ENCODE measurements at regions not wholly inside any gene's neighbourhood (a gene's known extent, or its start where the extent isn't known, plus 50 kb on each side); places are given as distances from the start of the nearest gene placed in this dataset.

DNA sequence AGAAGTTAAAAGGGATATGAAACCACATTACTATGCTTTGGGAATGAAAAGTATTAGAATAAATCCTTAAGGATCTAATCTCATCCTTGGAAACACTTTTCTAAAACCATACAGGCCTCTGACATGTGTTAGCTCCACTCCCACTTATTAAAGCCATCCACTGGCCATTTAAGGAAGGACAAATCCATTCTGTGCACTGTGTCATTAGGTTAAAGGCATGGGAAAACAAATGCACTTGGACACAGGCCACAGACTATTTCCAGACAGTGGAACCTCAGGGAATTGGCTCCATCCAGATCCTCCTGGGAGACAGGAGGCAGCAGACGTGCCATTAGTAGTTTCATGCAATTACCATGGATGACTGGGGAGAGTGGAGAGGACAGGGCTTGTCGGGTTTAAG, 454.9 kb downstream of the ENC1 start:
- TF ChIP-seq, protein P1, sequence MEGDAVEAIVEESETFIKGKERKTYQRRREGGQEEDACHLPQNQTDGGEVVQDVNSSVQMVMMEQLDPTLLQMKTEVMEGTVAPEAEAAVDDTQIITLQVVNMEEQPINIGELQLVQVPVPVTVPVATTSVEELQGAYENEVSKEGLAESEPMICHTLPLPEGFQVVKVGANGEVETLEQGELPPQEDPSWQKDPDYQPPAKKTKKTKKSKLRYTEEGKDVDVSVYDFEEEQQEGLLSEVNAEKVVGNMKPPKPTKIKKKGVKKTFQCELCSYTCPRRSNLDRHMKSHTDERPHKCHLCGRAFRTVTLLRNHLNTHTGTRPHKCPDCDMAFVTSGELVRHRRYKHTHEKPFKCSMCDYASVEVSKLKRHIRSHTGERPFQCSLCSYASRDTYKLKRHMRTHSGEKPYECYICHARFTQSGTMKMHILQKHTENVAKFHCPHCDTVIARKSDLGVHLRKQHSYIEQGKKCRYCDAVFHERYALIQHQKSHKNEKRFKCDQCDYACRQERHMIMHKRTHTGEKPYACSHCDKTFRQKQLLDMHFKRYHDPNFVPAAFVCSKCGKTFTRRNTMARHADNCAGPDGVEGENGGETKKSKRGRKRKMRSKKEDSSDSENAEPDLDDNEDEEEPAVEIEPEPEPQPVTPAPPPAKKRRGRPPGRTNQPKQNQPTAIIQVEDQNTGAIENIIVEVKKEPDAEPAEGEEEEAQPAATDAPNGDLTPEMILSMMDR (IDR thresholded peaks at IDR 0.05): no peak
- TF ChIP-seq EZH2 (IDR thresholded peaks at IDR 0.05): no peak
